DND-41 (cell line): ENCODE measurements at regions not wholly inside any gene's neighbourhood (a gene's known extent, or its start where the extent isn't known, plus 50 kb on each side); places are given as distances from the start of the nearest gene placed in this dataset.

Experiments
- EZH2 ChIP-seq: IDR thresholded peaks from 3 replicates; pipeline ENCODE4 v1.6.1; 2012; ENCODE audit warnings: borderline replicate concordance, low read depth, mild to moderate bottlenecking, moderate library complexity, low read length, inconsistent platforms; ENCODE audit not compliant: severe bottlenecking
- TF ChIP-seq, protein P1 (sequence below): IDR thresholded peaks from 2 replicates; pipeline ENCODE4 v1.5.1; 2012; ENCODE audit warnings: borderline replicate concordance, low read length, moderate library complexity, mild to moderate bottlenecking; ENCODE audit not compliant: poor library complexity, severe bottlenecking; ENCODE audit errors: extremely low read depth

DNA sequence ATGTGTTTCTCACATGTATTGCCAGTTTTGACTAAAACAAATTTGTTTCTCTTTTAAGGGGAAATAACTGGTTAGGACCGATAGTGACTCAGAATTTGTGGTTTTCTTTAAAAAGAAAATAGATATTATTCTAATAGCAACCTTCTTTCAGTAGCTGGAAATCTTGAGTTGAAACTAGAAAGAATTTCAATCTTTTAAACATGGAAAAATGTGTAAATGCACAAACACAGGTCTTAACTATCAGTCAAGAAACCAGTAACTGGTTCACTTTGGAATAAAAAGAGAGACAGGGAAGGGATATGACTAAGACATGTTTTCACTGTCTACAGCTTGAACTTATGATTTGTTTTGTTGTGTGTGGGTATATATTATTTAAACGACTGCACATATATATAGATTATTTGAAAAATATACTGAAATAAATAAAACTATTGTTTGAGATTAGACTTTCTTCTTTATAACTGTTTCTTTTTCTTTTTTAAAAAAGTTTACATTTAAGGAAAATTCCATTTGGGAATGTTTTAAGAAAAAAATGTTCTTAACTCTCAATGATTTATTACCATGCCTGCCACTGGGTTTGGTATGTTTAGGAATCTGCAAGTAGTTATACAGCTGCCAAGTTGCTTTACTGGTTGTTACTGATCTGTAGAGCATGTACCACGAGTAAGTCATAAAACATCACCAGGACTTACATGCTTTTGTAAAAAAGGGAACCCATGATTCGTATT lies 753.3 kb upstream of the MARCKS start:
- TF ChIP-seq, protein P1, sequence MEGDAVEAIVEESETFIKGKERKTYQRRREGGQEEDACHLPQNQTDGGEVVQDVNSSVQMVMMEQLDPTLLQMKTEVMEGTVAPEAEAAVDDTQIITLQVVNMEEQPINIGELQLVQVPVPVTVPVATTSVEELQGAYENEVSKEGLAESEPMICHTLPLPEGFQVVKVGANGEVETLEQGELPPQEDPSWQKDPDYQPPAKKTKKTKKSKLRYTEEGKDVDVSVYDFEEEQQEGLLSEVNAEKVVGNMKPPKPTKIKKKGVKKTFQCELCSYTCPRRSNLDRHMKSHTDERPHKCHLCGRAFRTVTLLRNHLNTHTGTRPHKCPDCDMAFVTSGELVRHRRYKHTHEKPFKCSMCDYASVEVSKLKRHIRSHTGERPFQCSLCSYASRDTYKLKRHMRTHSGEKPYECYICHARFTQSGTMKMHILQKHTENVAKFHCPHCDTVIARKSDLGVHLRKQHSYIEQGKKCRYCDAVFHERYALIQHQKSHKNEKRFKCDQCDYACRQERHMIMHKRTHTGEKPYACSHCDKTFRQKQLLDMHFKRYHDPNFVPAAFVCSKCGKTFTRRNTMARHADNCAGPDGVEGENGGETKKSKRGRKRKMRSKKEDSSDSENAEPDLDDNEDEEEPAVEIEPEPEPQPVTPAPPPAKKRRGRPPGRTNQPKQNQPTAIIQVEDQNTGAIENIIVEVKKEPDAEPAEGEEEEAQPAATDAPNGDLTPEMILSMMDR, result no peak
- no peak for TF ChIP-seq EZH2
